ENCODE measurements at regions not wholly inside any gene's neighbourhood (a gene's known extent, or its start where the extent isn't known, plus 50 kb on each side); places are given as distances from the start of the nearest gene placed in this dataset.

DNA sequence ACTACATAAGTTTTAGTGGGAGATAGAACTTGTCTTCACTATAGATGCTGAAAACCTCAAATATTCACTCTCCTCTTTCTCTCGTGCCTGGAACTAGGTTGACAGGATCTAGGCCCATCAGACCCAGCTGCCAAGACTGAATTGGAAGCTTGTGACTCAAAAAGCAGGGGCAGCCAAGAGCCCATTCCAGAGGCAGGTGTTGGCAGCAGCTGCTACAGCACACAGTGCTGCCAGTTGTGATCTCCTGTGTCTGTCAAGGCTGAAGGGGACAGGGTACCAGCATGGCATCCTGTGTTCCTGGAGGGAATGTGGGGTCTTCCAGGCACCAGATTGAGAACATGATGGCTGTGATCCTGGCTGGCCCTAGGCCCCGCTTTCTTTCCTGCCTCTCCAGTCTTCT is 92.5 kb upstream of the MB21D2 start:
- peak; percentile 40 for DNase-seq (ENCODE audit: low read depth)
- TF ChIP-seq, protein P1, sequence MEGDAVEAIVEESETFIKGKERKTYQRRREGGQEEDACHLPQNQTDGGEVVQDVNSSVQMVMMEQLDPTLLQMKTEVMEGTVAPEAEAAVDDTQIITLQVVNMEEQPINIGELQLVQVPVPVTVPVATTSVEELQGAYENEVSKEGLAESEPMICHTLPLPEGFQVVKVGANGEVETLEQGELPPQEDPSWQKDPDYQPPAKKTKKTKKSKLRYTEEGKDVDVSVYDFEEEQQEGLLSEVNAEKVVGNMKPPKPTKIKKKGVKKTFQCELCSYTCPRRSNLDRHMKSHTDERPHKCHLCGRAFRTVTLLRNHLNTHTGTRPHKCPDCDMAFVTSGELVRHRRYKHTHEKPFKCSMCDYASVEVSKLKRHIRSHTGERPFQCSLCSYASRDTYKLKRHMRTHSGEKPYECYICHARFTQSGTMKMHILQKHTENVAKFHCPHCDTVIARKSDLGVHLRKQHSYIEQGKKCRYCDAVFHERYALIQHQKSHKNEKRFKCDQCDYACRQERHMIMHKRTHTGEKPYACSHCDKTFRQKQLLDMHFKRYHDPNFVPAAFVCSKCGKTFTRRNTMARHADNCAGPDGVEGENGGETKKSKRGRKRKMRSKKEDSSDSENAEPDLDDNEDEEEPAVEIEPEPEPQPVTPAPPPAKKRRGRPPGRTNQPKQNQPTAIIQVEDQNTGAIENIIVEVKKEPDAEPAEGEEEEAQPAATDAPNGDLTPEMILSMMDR (IDR thresholded peaks at IDR 0.05; ENCODE audit: insufficient read depth, low read length): no peak
- no peak overlapping the region for H3K4me3 ChIP-seq (ENCODE audit: low read depth, low read length)

DNA sequence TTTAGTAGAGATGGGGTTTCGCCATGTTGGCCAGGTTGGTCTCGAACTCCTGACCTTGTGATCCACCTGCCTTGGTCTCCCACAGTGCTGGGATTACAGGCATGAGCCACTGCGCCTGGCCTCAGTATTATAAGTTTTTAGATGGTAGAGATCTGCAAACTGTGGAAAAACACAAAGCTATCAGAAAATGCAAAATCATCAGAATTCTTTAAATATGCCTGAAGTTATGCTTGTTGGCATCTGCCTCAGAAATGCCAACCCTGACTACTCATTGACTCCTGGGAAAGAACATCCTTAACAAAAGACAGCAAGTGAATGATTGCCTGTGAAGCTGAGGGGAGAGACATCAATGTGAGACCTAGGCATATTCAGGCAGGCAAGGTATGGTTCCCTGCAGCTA is 94.3 kb upstream of the MB21D2 start:
- no peak for DNase-seq (ENCODE audit: low read depth)
- TF ChIP-seq, protein P1 (IDR thresholded peaks at IDR 0.05; ENCODE audit: insufficient read depth, low read length): no peak

DNA sequence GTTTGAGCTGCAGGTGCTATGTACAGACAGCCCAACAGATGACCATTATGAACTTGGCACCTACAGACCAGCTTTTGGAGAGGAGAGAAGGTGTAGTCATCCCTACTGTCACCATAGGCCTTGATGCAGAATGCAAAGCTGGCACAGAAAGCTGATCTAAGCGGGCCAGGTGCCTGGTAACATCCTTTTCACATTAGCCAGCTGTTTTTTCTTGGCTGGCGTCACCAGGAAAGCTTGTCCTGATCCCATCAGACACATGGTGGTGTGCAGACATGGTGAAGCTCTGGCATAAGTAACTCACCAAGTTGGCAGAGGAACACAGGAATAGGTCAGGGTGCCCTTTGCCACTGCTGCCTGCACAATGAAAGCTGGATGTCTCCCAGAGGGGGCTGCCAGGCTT is 97.2 kb upstream of the MB21D2 start:
- no peak for DNase-seq (ENCODE audit: low read depth)
- TF ChIP-seq, protein P1 (IDR thresholded peaks at IDR 0.05; ENCODE audit: insufficient read depth, low read length): no peak
- no peak overlapping the region for H3K4me3 ChIP-seq (ENCODE audit: low read depth, low read length)

More for the DNA sequence above, 94.3 kb upstream of the MB21D2 start:
- H3K4me3 ChIP-seq (ENCODE audit: low read depth, low read length): no peak overlapping the region

- peak; percentile 28 for DNase-seq (ENCODE audit: low read depth)
- TF ChIP-seq, protein P1 (IDR thresholded peaks at IDR 0.05; ENCODE audit: insufficient read depth, low read length): no peak
- no peak overlapping the region for H3K4me3 ChIP-seq (ENCODE audit: low read depth, low read length)
Observed at GRCh38 chr3:193016437-193016901, 98.8 kb upstream of the MB21D2 start.

DNA sequence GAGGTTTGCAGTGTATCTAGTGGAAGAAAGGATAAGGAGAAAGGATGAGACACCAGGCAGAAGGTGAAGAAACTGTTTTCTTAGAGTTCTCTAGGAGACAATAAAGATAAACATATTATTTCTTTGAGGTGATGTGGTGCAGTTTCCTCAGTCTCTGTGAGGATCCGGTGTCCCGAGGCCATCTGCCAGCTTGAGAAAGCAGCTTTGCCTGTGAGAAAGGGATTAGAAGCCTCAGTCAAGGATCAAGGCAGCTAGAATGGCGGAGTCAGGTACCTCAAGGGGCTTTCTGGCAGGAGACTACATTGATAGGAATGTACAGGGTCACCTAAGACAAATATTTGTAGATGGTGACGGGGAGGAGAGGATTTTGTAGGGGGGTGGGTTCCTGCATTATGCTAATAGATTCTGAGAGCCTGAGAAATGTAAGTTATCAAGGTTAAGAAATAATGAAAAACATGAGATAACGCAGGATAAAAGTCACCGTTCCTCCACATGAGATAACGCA is 103.9 kb upstream of the MB21D2 start:
- TF ChIP-seq, protein P1 (IDR thresholded peaks at IDR 0.05; ENCODE audit: insufficient read depth, low read length): no peak
- H3K4me3 ChIP-seq (ENCODE audit: low read depth, low read length): no peak overlapping the region
- DNase-seq (ENCODE audit: low read depth): no peak

GRCh38 chr3:193023218-193023617 is 105.6 kb upstream of the MB21D2 start:
- no peak for DNase-seq (ENCODE audit: low read depth)
- no peak overlapping the region for H3K4me3 ChIP-seq (ENCODE audit: low read depth, low read length)
- TF ChIP-seq, protein P1 (IDR thresholded peaks at IDR 0.05; ENCODE audit: insufficient read depth, low read length): no peak

DNA sequence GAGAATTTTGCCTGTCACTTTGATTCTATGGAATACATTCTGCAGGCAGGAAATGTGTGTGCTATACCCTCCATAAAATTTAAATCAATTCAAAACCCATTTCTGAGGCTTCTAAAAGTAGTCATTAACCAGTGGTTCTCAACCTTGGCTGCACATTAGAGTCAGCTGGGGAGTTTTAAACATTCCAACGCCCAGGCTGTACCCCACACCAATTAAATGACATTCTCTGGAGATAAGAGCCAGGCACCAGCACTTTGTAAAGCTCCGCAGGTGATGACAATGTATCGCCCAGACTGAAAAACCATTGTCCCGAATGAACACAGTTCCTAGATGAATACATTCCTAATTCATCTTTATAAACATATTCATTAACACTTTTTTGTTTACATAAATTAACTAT is 110.6 kb upstream of the MB21D2 start:
- DNase-seq (ENCODE audit: low read depth): no peak
- TF ChIP-seq, protein P1 (IDR thresholded peaks at IDR 0.05; ENCODE audit: insufficient read depth, low read length): no peak
- H3K4me3 ChIP-seq (ENCODE audit: low read depth, low read length): no peak overlapping the region

Measured in fibroblast of the aortic adventitia (primary cell).